Neural cell (in vitro differentiated cells): ENCODE measurements at regions not wholly inside any gene's neighbourhood (a gene's known extent, or its start where the extent isn't known, plus 50 kb on each side); places are given as distances from the start of the nearest gene placed in this dataset.

Experiments used
- CTCF ChIP-seq: fragments of 450-650 bp; IDR thresholded peaks from 2 replicates; pipeline ENCODE4 v1.5.1; 2014; ENCODE audit warnings: antibody characterized with exemption, mild to moderate bottlenecking, moderate library complexity; ENCODE audit not compliant: poor library complexity, severe bottlenecking
- EZH2 ChIP-seq: fragments of 200-600, 300-800 bp; shearing (Covaris generic), sonication (generic); IDR thresholded peaks from 2 replicates; pipeline ENCODE4 v1.6.1; 2014; ENCODE audit warnings: antibody characterized with exemption, low read length, borderline replicate concordance, mild to moderate bottlenecking; ENCODE audit not compliant: insufficient read depth, poor library complexity, severe bottlenecking
- RAD21 ChIP-seq: fragments of 450-650 bp; conservative IDR thresholded peaks from 2 replicates; pipeline ENCODE4 v1.6.1; 2014; ENCODE audit warnings: antibody characterized with exemption, mild to moderate bottlenecking, moderate library complexity
- REST ChIP-seq: IDR thresholded peaks from 2 replicates; pipeline ENCODE4 v1.6.1; 2012; ENCODE audit warnings: borderline replicate concordance
- SMC3 ChIP-seq: fragments of 450-650 bp; conservative IDR thresholded peaks from 2 replicates; pipeline ENCODE4 v1.6.1; 2014; ENCODE audit warnings: antibody characterized with exemption, mild to moderate bottlenecking, moderate library complexity; ENCODE audit not compliant: poor library complexity
- TAF1 ChIP-seq: IDR thresholded peaks from 2 replicates; pipeline ENCODE4 v1.6.1; 2012; ENCODE audit warnings: low read depth

- TF ChIP-seq TAF1 (no peak), CTCF (no peak), REST (no peak), RAD21 (no peak), SMC3 (no peak), EZH2 (no peak)
Measured at GRCh38 chr15:56866803-56867202, 51.6 kb upstream of the TCF12 start.
